HCT116 (cell line): ENCODE measurements at regions not wholly inside any gene's neighbourhood (a gene's known extent, or its start where the extent isn't known, plus 50 kb on each side); places are given as distances from the start of the nearest gene placed in this dataset.

Source experiments
- CTCF ChIP-seq, 3 experiments: fragments of 200-600 bp in 1 of 3; sonication (generic) in 1 of 3; IDR thresholded peaks in 2 of 3; conservative IDR thresholded peaks in 1 of 3; 2 replicates each; pipeline ENCODE4 v1.5.1; 2012 to 2017; ENCODE audit warnings: low read depth in 2 of 3, low read length in 2 of 3, antibody characterized with exemption in 1 of 3, borderline replicate concordance in 1 of 3, control low read depth in 1 of 3, mild to moderate bottlenecking in 1 of 3, mixed read lengths in 1 of 3, mixed run types in 1 of 3, moderate library complexity in 1 of 3; ENCODE audit not compliant: insufficient read depth in 1 of 3
- POLR2A ChIP-seq: IDR thresholded peaks from 2 replicates; pipeline ENCODE4 v1.7.0; 2011; ENCODE audit warnings: borderline replicate concordance; ENCODE audit not compliant: insufficient read depth, insufficient read length; ENCODE audit errors: extremely low read depth
- POLR2AphosphoS5 ChIP-seq: IDR thresholded peaks from 2 replicates; pipeline ENCODE4 v1.6.1; 2011; ENCODE audit warnings: mild to moderate bottlenecking, low read depth, low read length, moderate library complexity

DNA sequence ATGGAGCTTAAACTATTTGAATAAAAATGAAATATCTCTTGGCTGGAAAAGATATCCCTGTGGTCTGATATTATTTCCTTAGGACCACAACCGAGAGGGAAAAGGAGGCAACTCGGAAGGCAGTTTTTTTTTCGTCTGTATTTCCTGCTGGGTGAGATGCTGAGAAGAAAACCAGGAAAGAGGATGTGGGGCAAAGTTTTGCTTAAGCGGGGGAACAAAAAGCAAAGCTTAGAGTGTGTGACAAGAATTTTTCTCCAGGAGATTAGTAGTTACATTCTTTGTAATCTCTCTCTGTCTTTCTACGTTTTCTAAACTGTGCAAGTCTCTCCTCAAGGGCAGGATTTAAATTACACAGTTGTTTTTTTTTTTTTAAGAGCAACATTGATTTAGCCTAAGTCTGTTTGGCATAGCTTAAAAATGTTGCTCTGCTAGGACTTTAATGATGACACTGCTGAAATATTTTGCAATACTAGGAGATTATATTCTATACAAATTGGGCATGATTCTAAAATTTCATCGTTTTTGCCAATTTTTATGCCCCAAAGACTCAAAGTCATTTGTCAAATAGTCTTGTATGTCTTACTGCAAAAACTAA, 258.5 kb downstream of the KCNS3 start:
- TF ChIP-seq POLR2A (no peak), CTCF (IDR thresholded peaks at IDR 0.05 in 2 of 3, conservative IDR thresholded peaks at IDR 0.05 in 1 of 3; ENCODE audit: borderline replicate concordance in 1 of 3, insufficient read depth in 1 of 3, low read depth in 2 of 3, low read length in 2 of 3) (no peak), POLR2AphosphoS5 (no peak)
